Prostate gland (tissue), 2 donors: ENCODE measurements at regions not wholly inside any gene's neighbourhood (a gene's known extent, or its start where the extent isn't known, plus 50 kb on each side); places are given as distances from the start of the nearest gene placed in this dataset.

Experiments used
- POLR2A ChIP-seq: fragments of 450-650 bp; IDR thresholded peaks from one replicate; pipeline ENCODE4 v1.6.1; 2016; ENCODE audit warnings: antibody characterized with exemption, mild to moderate bottlenecking
- POLR2AphosphoS5 ChIP-seq: sonication (generic); formaldehyde crosslinking; IDR thresholded peaks from one replicate; pipeline ENCODE4 v1.6.1; 2017; ENCODE audit warnings: antibody characterized with exemption
- TF ChIP-seq, protein P1 (sequence below), 4 experiments: fragments of 200-600 bp in 2 of 4; fragments of 450-650 bp in 2 of 4; sonication (generic) in 2 of 4; IDR thresholded peaks; 1 replicate in 3 of 4; 2 replicates in 1 of 4; pipeline ENCODE4 v1.5.1; 2016 to 2019; ENCODE audit warnings: antibody characterized with exemption in 4 of 4, mild to moderate bottlenecking in 2 of 4, moderate library complexity in 2 of 4

DNA sequence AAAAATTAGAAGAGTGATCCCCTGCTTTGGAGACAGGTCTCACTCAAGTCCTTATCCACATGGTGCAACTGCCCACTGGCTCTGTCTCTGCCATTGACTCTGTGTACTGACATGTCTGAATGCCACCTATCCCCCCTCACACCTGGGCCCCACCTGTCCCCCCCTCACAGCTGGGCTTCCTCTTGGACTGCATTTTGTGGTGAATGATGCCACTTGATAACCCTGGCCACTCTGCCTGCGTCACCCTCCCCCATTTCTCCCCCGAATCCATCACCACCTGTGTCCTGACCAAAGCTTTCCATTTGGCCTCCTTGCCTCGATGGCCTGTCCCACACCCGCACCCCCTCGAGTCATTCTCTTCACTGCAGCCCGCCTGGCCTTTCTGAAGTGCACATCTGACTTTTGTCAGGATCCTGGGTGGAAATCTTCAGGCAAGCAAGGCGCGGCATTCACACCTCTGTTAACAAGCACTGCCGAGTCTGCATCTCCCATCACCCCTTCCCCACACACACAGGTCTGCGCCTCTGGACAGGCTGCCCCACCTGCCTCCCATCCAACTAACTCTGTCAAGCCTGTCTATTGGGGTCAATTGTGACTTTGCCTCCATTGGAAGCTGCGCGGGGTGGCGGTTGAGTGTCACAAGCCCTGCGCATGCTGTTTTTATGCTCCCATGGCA lies 175.3 kb upstream of the KLF14 start:
- TF ChIP-seq POLR2AphosphoS5 (no peak), POLR2A (no peak)
- TF ChIP-seq, protein P1, sequence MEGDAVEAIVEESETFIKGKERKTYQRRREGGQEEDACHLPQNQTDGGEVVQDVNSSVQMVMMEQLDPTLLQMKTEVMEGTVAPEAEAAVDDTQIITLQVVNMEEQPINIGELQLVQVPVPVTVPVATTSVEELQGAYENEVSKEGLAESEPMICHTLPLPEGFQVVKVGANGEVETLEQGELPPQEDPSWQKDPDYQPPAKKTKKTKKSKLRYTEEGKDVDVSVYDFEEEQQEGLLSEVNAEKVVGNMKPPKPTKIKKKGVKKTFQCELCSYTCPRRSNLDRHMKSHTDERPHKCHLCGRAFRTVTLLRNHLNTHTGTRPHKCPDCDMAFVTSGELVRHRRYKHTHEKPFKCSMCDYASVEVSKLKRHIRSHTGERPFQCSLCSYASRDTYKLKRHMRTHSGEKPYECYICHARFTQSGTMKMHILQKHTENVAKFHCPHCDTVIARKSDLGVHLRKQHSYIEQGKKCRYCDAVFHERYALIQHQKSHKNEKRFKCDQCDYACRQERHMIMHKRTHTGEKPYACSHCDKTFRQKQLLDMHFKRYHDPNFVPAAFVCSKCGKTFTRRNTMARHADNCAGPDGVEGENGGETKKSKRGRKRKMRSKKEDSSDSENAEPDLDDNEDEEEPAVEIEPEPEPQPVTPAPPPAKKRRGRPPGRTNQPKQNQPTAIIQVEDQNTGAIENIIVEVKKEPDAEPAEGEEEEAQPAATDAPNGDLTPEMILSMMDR (IDR thresholded peaks at IDR 0.05): no peak
